Epithelial cell of esophagus (primary cell): ENCODE measurements at regions not wholly inside any gene's neighbourhood (a gene's known extent, or its start where the extent isn't known, plus 50 kb on each side); places are given as distances from the start of the nearest gene placed in this dataset.
A peak's percentile ranks its signal among the peaks of the same experiment; 100 is the strongest.

ENCODE experiments used
- DNase-seq: peaks from one replicate; pipeline ENCODE4 v3.0.0; 2010; ENCODE audit warnings: low read depth
- H3K4me3 ChIP-seq: 2 replicates; pipeline ENCODE4 v1.5.1; 2011; ENCODE audit warnings: mild to moderate bottlenecking, low read length, control low read depth
- TF ChIP-seq, protein P1 (sequence below): IDR thresholded peaks from 2 replicates; pipeline ENCODE4 v1.5.1; 2011; ENCODE audit warnings: low read depth, mild to moderate bottlenecking, low read length, control low read depth, inconsistent platforms; ENCODE audit not compliant: insufficient read depth; ENCODE audit errors: missing control alignments

- DNase-seq, result peak; percentile 89
- no peak overlapping the region for H3K4me3 ChIP-seq
- TF ChIP-seq, protein P1, sequence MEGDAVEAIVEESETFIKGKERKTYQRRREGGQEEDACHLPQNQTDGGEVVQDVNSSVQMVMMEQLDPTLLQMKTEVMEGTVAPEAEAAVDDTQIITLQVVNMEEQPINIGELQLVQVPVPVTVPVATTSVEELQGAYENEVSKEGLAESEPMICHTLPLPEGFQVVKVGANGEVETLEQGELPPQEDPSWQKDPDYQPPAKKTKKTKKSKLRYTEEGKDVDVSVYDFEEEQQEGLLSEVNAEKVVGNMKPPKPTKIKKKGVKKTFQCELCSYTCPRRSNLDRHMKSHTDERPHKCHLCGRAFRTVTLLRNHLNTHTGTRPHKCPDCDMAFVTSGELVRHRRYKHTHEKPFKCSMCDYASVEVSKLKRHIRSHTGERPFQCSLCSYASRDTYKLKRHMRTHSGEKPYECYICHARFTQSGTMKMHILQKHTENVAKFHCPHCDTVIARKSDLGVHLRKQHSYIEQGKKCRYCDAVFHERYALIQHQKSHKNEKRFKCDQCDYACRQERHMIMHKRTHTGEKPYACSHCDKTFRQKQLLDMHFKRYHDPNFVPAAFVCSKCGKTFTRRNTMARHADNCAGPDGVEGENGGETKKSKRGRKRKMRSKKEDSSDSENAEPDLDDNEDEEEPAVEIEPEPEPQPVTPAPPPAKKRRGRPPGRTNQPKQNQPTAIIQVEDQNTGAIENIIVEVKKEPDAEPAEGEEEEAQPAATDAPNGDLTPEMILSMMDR, result no peak
Observed at GRCh38 chr12:91685917-91686316, 459.7 kb downstream of the BTG1 start.

DNA sequence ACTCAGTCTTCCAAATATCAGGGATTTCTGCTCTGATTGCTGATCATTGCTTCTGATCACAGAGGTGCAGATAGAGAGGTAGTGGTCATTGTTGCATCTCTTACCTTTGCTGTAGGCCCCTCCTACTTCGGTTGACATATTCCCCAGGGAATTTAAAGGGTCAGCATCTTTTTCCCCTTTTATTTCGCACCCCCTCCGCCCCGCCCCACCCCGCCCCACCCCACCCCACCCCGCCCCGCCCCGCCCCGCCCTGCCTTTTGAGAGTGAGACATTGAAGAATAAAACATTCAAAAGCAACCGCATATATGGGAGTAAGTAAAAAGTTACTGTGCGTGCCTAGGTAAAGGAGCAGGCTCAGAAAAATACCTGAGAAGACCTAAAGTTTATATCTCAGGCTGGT lies 463.9 kb downstream of the BTG1 start:
- no peak for DNase-seq
- TF ChIP-seq, protein P1, result no peak
- no peak overlapping the region for H3K4me3 ChIP-seq

DNA sequence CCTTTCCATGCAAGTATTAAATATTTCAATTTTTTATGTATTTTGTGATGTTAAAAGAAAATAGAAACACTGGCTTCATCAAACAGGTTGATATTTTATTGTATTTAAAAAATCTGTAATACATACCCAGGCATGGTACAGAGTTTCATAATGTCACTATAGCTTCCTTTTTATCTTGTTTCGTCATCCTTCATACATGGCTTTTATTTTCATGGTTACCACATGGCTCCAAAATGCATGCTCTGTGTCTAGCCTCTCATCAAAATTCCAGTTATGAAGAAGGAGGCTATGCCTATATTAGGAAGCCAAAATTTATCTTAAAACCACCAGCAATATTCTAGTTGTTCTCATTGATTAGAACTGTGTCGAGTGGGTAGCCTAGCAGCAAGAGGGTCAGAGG lies 464.8 kb downstream of the BTG1 start:
- H3K4me3 ChIP-seq, result no peak overlapping the region
- TF ChIP-seq, protein P1, result no peak
- no peak for DNase-seq

- TF ChIP-seq, protein P1, result no peak
Observed at GRCh38 chr12:91677556-91677955, 468.1 kb downstream of the BTG1 start.

DNA sequence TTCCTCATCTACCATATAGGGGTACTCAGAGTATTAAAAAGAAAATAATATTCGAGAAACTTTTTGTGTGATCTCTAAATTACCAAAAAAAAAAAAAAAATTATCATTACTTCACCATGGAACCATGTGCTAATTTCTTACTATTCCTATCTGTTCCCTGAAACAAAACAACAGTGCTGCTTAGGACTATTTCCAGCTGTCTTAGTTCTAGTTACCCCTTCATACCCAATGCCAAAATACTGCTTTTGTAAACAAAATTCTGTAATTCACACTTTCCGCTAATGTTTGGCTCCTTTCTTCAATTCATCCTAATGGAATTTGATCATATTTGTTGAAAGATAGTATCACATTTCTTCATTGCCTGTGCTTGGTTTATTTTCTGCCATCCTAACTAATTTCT lies 470.2 kb downstream of the BTG1 start:
- no peak for DNase-seq
- TF ChIP-seq, protein P1, result no peak
- no peak overlapping the region for H3K4me3 ChIP-seq

More at GRCh38 chr12:91677556-91677955, 468.1 kb downstream of the BTG1 start:
- no peak overlapping the region for H3K4me3 ChIP-seq
- no peak for DNase-seq

- TF ChIP-seq, protein P1, result no peak
- no peak overlapping the region for H3K4me3 ChIP-seq
- no peak for DNase-seq
Observed at GRCh38 chr12:91672130-91672529, 473.5 kb downstream of the BTG1 start.

DNA sequence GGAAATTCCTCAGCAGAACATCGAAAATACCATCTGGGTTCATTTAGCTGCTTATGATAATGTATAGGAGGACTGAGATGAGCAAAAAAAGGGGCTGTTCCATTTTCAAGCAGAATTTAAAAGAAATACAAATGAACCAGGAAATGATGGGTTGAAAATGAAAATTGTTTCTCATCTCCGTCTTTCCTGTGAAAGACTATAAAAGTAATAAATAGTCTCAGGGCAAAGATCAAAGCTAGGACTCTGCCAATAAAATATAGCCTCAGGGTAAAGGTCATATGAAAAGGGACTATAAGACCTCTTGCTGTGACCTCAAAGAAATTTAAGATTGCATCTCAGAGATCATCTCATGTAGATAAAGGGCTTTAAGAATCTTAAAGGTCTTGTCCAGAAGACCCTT lies 478.0 kb downstream of the BTG1 start:
- TF ChIP-seq, protein P1, result no peak
- no peak for DNase-seq
- no peak overlapping the region for H3K4me3 ChIP-seq
